ENCODE measurements at regions not wholly inside any gene's neighbourhood (a gene's known extent, or its start where the extent isn't known, plus 50 kb on each side); places are given as distances from the start of the nearest gene placed in this dataset.

GRCh38 chr9:111151537-111151936 is 113.3 kb upstream of the LPAR1 start:
- Mint-ChIP-seq H3K4me1 (peaks cover 2 to 15% of the 10 kb centered on the region in 2 donors), H3K9me3 (no peaks in the 10 kb centered on the region), H3K36me3 (no peaks in the 10 kb centered on the region), H3K4me3 (no peak overlapping the region), H3K27ac (no peak overlapping the region), H3K27me3 (ENCODE audit: low read depth in 3 of 3) (peaks cover 0 to 2% (median 1%) of the 10 kb centered on the region in 3 donors)
- DNase-seq, result no peak

- Mint-ChIP-seq H3K4me1 (peaks cover 2 to 15% of the 10 kb centered on the region in 2 donors), H3K9me3 (no peaks in the 10 kb centered on the region), H3K36me3 (no peaks in the 10 kb centered on the region), H3K27me3 (ENCODE audit: low read depth in 3 of 3) (peaks cover 0 to 2% (median 0%) of the 10 kb centered on the region in 3 donors), H3K27ac (no peak overlapping the region), H3K4me3 (no peak overlapping the region)
- no peak for DNase-seq
Observed at GRCh38 chr9:111150181-111150580, 111.9 kb upstream of the LPAR1 start.

DNA sequence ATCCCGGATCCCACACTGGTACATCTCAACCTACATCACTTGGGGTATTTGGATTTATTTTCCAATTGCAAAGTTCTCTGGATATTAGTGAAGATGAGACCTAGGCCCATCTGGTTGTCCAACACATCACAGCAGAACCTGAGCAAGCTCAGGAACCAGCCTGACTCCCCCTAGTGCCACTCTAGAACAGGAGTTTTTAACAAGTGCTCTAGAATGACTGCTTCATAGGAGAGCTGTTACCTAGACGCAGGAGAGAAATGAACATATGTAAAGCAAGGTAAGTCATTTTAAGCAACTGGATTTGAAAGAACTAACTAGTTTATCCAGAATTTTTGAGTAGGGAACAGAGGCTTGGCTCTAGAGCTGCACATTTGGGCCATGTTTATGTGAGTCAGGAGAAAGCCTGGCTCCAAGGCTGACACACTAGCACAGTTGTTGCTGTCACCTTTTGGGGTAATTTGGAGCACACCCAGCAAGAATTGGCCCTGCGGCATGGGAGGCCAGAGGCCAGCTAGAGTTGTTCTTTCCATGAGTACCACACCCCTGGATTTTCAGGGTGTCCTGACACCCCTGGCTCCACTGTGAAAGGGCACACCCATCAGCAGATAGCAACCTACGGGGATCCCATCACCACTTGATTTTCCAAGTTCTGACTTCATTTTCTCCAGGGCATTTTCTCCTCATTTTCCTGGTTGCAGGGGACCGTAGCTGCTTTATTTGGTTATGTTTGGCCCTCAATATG is 110.9 kb upstream of the LPAR1 start:
- DNase-seq, result no peak
- Mint-ChIP-seq H3K4me1 (peaks cover 2 to 11% of the 10 kb centered on the region in 2 donors), H3K27ac (no peak overlapping the region), H3K4me3 (no peak overlapping the region), H3K9me3 (peaks cover 0 to 3% (median 0%) of the 10 kb centered on the region in 6 donors), H3K36me3 (no peaks in the 10 kb centered on the region), H3K27me3 (ENCODE audit: low read depth in 3 of 3) (peaks cover 0 to 2% (median 0%) of the 10 kb centered on the region in 3 donors)

- no peak for DNase-seq
- Mint-ChIP-seq H3K36me3 (no peaks in the 10 kb centered on the region), H3K27me3 (ENCODE audit: low read depth in 3 of 3) (peaks cover 0 to 2% (median 0%) of the 10 kb centered on the region in 3 donors)
Observed at GRCh38 chr9:111148052-111149017, 110.1 kb upstream of the LPAR1 start.

GRCh38 chr9:111147041-111147440 is 108.8 kb upstream of the LPAR1 start:
- no peak for DNase-seq
- peaks cover 0 to 2% (median 0%) of the 10 kb centered on the region in 3 donors for H3K27me3 Mint-ChIP-seq (ENCODE audit: low read depth in 3 of 3)
- H3K36me3 Mint-ChIP-seq, result no peaks in the 10 kb centered on the region
- H3K4me1 Mint-ChIP-seq, result no peaks in the 10 kb centered on the region
- H3K9me3 Mint-ChIP-seq, result peaks cover 0 to 3% (median 0%) of the 10 kb centered on the region in 6 donors
- no peak overlapping the region for H3K27ac Mint-ChIP-seq
- H3K4me3 Mint-ChIP-seq, result no peak overlapping the region

More at GRCh38 chr9:111148052-111149017, 110.1 kb upstream of the LPAR1 start:
- H3K27ac Mint-ChIP-seq, result no peak overlapping the region
- no peak overlapping the region for H3K4me3 Mint-ChIP-seq
- peaks cover 0 to 3% (median 0%) of the 10 kb centered on the region in 6 donors for H3K9me3 Mint-ChIP-seq
- H3K4me1 Mint-ChIP-seq, result peaks cover 0 to 3% of the 10 kb centered on the region in 2 donors

GRCh38 chr9:111144741-111145140 is 106.5 kb upstream of the LPAR1 start:
- Mint-ChIP-seq H3K27ac (no peak overlapping the region), H3K4me1 (no peaks in the 10 kb centered on the region), H3K27me3 (ENCODE audit: low read depth in 3 of 3) (peaks cover 0 to 2% (median 0%) of the 10 kb centered on the region in 3 donors), H3K36me3 (no peaks in the 10 kb centered on the region), H3K4me3 (no peak overlapping the region), H3K9me3 (peaks cover 0 to 3% (median 0%) of the 10 kb centered on the region in 6 donors)
- DNase-seq, result no peak

DNA sequence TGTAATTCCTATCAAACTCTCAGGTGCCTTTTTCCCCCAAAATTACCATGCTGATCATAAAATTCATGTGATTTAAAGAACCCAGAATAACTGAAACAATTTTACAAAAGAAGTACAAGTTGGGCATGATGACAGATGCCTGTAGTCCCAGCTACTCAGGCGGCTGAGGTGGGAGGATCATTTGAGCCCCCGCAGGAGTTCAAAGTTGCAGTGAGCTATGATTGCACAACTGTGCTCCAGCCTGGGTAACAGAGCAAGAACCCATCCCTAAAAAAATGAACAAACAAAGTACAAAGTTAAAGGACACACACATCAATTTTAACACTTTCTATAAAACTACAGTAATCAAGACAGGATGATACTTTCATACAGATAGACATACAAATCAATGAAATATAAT is 97.9 kb upstream of the LPAR1 start:
- H3K9me3 Mint-ChIP-seq, result peaks cover 5 to 17% (median 14%) of the 10 kb centered on the region in 6 donors
- no peak overlapping the region for H3K27ac Mint-ChIP-seq
- no peaks in the 10 kb centered on the region for H3K4me1 Mint-ChIP-seq
- H3K36me3 Mint-ChIP-seq, result no peaks in the 10 kb centered on the region
- H3K27me3 Mint-ChIP-seq (ENCODE audit: low read depth in 3 of 3), result peaks cover 0 to 1% (median 0%) of the 10 kb centered on the region in 3 donors
- no peak overlapping the region for H3K4me3 Mint-ChIP-seq
- DNase-seq, result no peak

DNA sequence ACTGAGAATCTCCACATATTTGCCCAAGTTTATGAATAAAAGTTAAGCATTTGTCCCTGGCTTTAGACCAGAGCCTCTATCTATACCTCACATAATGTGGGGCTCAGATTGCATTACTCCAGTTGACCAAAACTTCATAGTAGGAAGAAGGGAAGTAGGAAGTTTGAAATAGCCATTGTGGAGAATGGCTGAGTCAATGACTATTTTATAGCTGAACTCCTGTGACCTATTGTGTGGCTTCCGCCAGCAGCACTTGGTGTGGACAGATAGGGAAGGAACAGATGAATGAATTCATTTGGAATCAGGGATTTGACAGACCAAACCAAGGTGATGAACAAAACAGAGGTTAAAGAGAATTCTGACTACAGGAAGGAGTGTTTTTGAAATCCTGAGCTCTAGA is 92.9 kb upstream of the LPAR1 start:
- H3K4me1 Mint-ChIP-seq, result no peaks in the 10 kb centered on the region
- no peak overlapping the region for H3K27ac Mint-ChIP-seq
- peaks cover 0 to 3% (median 0%) of the 10 kb centered on the region in 3 donors for H3K27me3 Mint-ChIP-seq (ENCODE audit: low read depth in 3 of 3)
- H3K4me3 Mint-ChIP-seq, result no peak overlapping the region
- no peaks in the 10 kb centered on the region for H3K36me3 Mint-ChIP-seq
- peaks cover 8 to 20% (median 15%) of the 10 kb centered on the region in 6 donors for H3K9me3 Mint-ChIP-seq
- DNase-seq, result no peak

- Mint-ChIP-seq H3K4me3 (no peak overlapping the region), H3K9me3 (peaks cover 0 to 13% (median 6%) of the 10 kb centered on the region in 6 donors), H3K27me3 (ENCODE audit: low read depth in 3 of 3) (peaks cover 0 to 2% (median 0%) of the 10 kb centered on the region in 3 donors), H3K27ac (no peak overlapping the region), H3K36me3 (peaks cover 0 to 3% (median 0%) of the 10 kb centered on the region in 3 donors), H3K4me1 (no peaks in the 10 kb centered on the region)
- no peak for DNase-seq
Observed at GRCh38 chr9:111120526-111120925, 82.3 kb upstream of the LPAR1 start.

GRCh38 chr9:111118256-111118948 is 80.1 kb upstream of the LPAR1 start:
- Mint-ChIP-seq H3K36me3 (no peaks in the 10 kb centered on the region), H3K9me3 (peaks cover 0 to 13% (median 6%) of the 10 kb centered on the region in 6 donors), H3K27me3 (ENCODE audit: low read depth in 3 of 3) (peaks cover 0 to 2% (median 0%) of the 10 kb centered on the region in 3 donors), H3K27ac (no peak overlapping the region), H3K4me1 (no peaks in the 10 kb centered on the region), H3K4me3 (no peak overlapping the region)
- no peak for DNase-seq

DNA sequence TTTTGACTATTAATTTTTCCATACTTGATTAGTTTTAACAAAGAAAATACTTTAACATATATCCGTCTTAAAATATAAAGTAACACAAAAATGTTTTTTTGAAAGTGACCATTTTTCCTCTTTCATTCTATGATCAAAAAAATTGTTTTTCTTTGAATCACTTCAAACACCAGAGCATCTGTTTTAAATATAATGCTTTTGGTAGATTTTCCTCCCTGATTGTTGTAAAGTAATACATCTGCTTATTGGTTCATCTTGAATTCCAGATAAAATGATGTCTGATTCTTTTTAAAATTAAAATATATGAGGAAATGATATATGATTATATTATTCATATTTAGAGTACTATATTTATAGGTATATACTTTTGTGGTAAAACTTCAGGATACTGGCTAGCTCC is 76.2 kb upstream of the LPAR1 start:
- peaks cover 0 to 5% (median 1%) of the 10 kb centered on the region in 6 donors for H3K9me3 Mint-ChIP-seq
- peaks cover 0 to 2% (median 0%) of the 10 kb centered on the region in 3 donors for H3K27me3 Mint-ChIP-seq (ENCODE audit: low read depth in 3 of 3)
- no peak overlapping the region for H3K4me3 Mint-ChIP-seq
- no peaks in the 10 kb centered on the region for H3K4me1 Mint-ChIP-seq
- H3K27ac Mint-ChIP-seq, result no peak overlapping the region
- no peak for DNase-seq
- no peaks in the 10 kb centered on the region for H3K36me3 Mint-ChIP-seq

DNA sequence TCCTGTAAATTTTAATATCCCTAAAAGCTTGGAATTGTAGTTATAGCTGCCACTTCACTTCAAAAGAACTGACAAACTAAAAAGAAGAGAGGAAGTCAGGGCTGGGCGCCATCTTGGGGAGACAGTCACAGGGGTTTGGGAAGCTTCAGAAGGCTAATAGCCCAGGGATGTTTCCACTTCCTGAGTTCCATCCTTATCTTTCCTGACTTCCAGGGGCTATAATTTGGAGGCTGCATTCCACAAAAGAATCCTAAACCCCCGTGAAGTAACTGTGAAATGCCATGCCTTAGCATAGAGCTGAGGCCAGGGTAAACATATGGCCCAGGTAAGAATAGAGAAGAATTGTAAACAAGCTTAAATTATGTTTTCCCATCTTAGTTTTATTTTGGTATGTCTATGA is 75.4 kb upstream of the LPAR1 start:
- Mint-ChIP-seq H3K4me1 (no peaks in the 10 kb centered on the region), H3K27ac (no peak overlapping the region)

GRCh38 chr9:111110805-111111204 is 72.5 kb upstream of the LPAR1 start:
- no peaks in the 10 kb centered on the region for H3K4me1 Mint-ChIP-seq
- H3K36me3 Mint-ChIP-seq, result no peaks in the 10 kb centered on the region
- H3K27ac Mint-ChIP-seq, result no peak overlapping the region
- peaks cover 0 to 2% (median under 1%) of the 10 kb centered on the region in 6 donors for H3K9me3 Mint-ChIP-seq
- DNase-seq, result no peak
- no peaks in the 10 kb centered on the region for H3K27me3 Mint-ChIP-seq (ENCODE audit: low read depth in 3 of 3)
- no peak overlapping the region for H3K4me3 Mint-ChIP-seq

More for the DNA sequence above, 75.4 kb upstream of the LPAR1 start:
- no peak overlapping the region for H3K4me3 Mint-ChIP-seq
- H3K9me3 Mint-ChIP-seq, result peaks cover 0 to 3% (median 0%) of the 10 kb centered on the region in 6 donors
- H3K36me3 Mint-ChIP-seq, result no peaks in the 10 kb centered on the region
- no peak for DNase-seq
- peaks cover 0 to 2% (median 0%) of the 10 kb centered on the region in 3 donors for H3K27me3 Mint-ChIP-seq (ENCODE audit: low read depth in 3 of 3)

All from immature natural killer cell (primary cell).